Osteocyte (in vitro differentiated cells): ENCODE measurements at regions not wholly inside any gene's neighbourhood (a gene's known extent, or its start where the extent isn't known, plus 50 kb on each side); places are given as distances from the start of the nearest gene placed in this dataset.

ENCODE experiments used
- DNase-seq: peaks from one replicate; pipeline ENCODE4 v3.0.0; 2021; ENCODE audit warnings: mixed read lengths; ENCODE audit not compliant: unreplicated experiment; ENCODE audit errors: extremely low spot score
- H3K27ac Mint-ChIP-seq: one replicate; pipeline ENCODE4 v1.8.0; 2021; ENCODE audit warnings: mild to moderate bottlenecking, mixed read lengths; ENCODE audit not compliant: unreplicated experiment
- H3K27me3 Mint-ChIP-seq: one replicate; pipeline ENCODE4 v1.8.0; 2021; ENCODE audit warnings: mixed read lengths; ENCODE audit not compliant: unreplicated experiment
- H3K36me3 Mint-ChIP-seq: one replicate; pipeline ENCODE4 v1.8.0; 2021; ENCODE audit warnings: mixed read lengths; ENCODE audit not compliant: unreplicated experiment
- H3K4me1 Mint-ChIP-seq: one replicate; pipeline ENCODE4 v1.8.0; 2021; ENCODE audit warnings: mixed read lengths; ENCODE audit not compliant: unreplicated experiment
- H3K4me3 Mint-ChIP-seq: one replicate; pipeline ENCODE4 v1.8.0; 2021; ENCODE audit warnings: mild to moderate bottlenecking, moderate library complexity, mixed read lengths; ENCODE audit not compliant: unreplicated experiment
- H3K9me3 Mint-ChIP-seq: one replicate; pipeline ENCODE4 v1.8.0; 2021; ENCODE audit warnings: mixed read lengths; ENCODE audit not compliant: unreplicated experiment
- CTCF ChIP-seq: fragments of 200-600 bp; sonication (generic); IDR thresholded peaks from 2 replicates; pipeline ENCODE4 v1.5.0; 2021; ENCODE audit warnings: antibody characterized with exemption, mild to moderate bottlenecking, moderate library complexity

- Mint-ChIP-seq H3K4me1 (peaks cover 11% of the 10 kb centered on the region), H3K27me3 (no peaks in the 10 kb centered on the region), H3K27ac (no peak overlapping the region), H3K9me3 (peaks cover 9% of the 10 kb centered on the region), H3K4me3 (no peak overlapping the region), H3K36me3 (no peaks in the 10 kb centered on the region)
- DNase-seq, result no peak
- no peak for TF ChIP-seq CTCF
These were observed 175.8 kb upstream of the BDNF start for GRCh38 chr11:27875831-27876775.

- DNase-seq, result no peak
- Mint-ChIP-seq H3K27ac (no peak overlapping the region), H3K4me1 (peaks cover 8% of the 10 kb centered on the region), H3K27me3 (no peaks in the 10 kb centered on the region), H3K36me3 (no peaks in the 10 kb centered on the region), H3K4me3 (no peak overlapping the region), H3K9me3 (peaks cover 9% of the 10 kb centered on the region)
- TF ChIP-seq CTCF, result no peak
These were observed 175.0 kb upstream of the BDNF start for GRCh38 chr11:27874998-27875830.

GRCh38 chr11:27873664-27874063 is 173.4 kb upstream of the BDNF start:
- Mint-ChIP-seq H3K9me3 (peaks cover 9% of the 10 kb centered on the region), H3K27me3 (no peaks in the 10 kb centered on the region), H3K36me3 (no peaks in the 10 kb centered on the region), H3K27ac (no peak overlapping the region), H3K4me3 (no peak overlapping the region), H3K4me1 (peaks cover 2% of the 10 kb centered on the region)
- DNase-seq, result no peak
- TF ChIP-seq CTCF, result no peak

- H3K27ac Mint-ChIP-seq, result no peak overlapping the region
- peaks cover 2% of the 10 kb centered on the region for H3K4me1 Mint-ChIP-seq
- peaks cover 9% of the 10 kb centered on the region for H3K9me3 Mint-ChIP-seq
- H3K36me3 Mint-ChIP-seq, result no peaks in the 10 kb centered on the region
- no peak for DNase-seq
- no peak overlapping the region for H3K4me3 Mint-ChIP-seq
- no peaks in the 10 kb centered on the region for H3K27me3 Mint-ChIP-seq
- TF ChIP-seq CTCF, result no peak
These were observed 170.8 kb upstream of the BDNF start for GRCh38 chr11:27871056-27871455.

DNA sequence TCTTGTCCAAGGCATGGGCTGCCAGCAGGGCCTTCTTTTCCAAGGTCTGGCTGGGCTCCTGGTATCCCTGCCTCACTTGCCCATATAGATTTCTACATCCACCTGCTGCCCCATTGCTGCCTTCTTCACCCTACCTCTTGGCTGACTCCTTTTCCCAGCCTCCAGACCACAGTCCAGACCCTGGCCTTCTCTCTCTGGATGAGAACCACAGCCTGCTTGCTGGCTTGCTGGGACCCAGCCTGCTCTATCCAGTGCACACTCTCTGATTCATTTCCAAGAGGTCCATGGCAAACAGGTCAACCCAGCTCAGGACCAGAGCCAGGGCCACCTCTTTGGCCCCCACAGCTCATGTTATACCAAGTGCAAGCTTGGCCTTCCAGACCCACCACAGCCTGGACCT is 169.4 kb upstream of the BDNF start:
- Mint-ChIP-seq H3K9me3 (peaks cover 9% of the 10 kb centered on the region), H3K4me3 (no peak overlapping the region), H3K27me3 (no peaks in the 10 kb centered on the region), H3K27ac (no peak overlapping the region), H3K36me3 (no peaks in the 10 kb centered on the region), H3K4me1 (no peaks in the 10 kb centered on the region)
- DNase-seq, result no peak
- TF ChIP-seq CTCF, result no peak
